MG63 (cell line): ENCODE measurements at regions not wholly inside any gene's neighbourhood (a gene's known extent, or its start where the extent isn't known, plus 50 kb on each side); places are given as distances from the start of the nearest gene placed in this dataset.
"Not testable (repeated sequence)": the region's sequence is repeated elsewhere in the genome, so short reads cannot be mapped to it uniquely, and the experiment has no call there.

Experiments used
- DNase-seq: peaks from one replicate; pipeline ENCODE4 v3.0.0-alpha.2; 2020
- H3K27me3 ChIP-seq: fragments of 250-450 bp; sonication (Bioruptor Pico); 2 replicates; pipeline ENCODE4 v1.5.1; 2020; ENCODE audit warnings: mild to moderate bottlenecking, moderate library complexity
- H3K36me3 ChIP-seq: fragments of 250-450 bp; sonication (Bioruptor Pico); 2 replicates; pipeline ENCODE4 v1.5.1; 2020; ENCODE audit warnings: mild to moderate bottlenecking, moderate library complexity
- H3K4me3 ChIP-seq: fragments of 250-450 bp; sonication (Bioruptor Pico); 2 replicates; pipeline ENCODE4 v1.5.1; 2020; ENCODE audit warnings: mild to moderate bottlenecking, moderate library complexity
- H3K9me3 ChIP-seq: fragments of 250-450 bp; sonication (Bioruptor Pico); 2 replicates; pipeline ENCODE4 v1.5.1; 2020; ENCODE audit warnings: mild to moderate bottlenecking, moderate library complexity

DNA sequence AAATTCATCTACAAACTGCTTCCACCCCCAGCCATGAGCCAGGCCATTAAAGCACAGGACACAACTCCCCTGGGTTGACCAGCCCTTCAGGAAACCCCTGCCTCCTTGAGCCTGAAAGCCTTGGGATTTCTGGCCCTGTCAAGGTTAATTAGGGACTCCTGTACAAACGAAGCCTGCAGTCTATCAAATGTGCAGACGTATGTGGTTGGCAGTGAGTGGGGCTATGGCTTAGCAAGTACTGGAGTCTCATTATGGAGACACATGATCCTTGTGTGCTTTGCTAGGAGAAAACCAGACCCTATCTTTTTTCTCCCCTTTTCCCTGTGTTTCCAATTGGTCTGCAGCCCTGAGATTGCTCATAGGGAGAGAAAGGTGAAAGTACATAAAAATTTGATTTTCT is 588.3 kb upstream of the USP24 start:
- H3K9me3 ChIP-seq: peaks cover 7% of the 10 kb centered on the region
- H3K36me3 ChIP-seq: no peaks in the 10 kb centered on the region
- no peak for DNase-seq
- no peaks in the 10 kb centered on the region for H3K27me3 ChIP-seq
- H3K4me3 ChIP-seq: no peak overlapping the region

DNA sequence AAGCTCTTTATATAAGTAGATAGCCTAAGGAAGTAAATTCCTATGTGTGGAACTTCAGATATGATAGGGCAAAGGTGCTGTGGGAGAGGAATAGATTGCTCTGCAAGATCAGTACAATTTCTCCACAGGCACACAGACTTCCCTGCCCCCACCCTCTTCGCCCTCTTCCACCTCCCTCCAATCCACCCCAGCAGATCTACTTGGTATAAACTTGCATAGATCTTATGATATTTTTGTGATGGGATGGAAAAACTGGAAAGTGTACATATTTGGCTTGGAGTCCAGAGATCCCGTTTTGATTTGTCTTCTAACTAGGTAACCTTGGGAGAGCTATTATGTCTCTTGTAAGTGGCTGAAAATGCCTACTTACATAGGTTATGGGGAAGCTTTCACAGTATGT is 586.3 kb upstream of the USP24 start:
- peaks cover 3% of the 10 kb centered on the region; the same call in 1 of the 2 replicates for H3K9me3 ChIP-seq
- DNase-seq: no peak
- no peaks in the 10 kb centered on the region for H3K27me3 ChIP-seq

DNA sequence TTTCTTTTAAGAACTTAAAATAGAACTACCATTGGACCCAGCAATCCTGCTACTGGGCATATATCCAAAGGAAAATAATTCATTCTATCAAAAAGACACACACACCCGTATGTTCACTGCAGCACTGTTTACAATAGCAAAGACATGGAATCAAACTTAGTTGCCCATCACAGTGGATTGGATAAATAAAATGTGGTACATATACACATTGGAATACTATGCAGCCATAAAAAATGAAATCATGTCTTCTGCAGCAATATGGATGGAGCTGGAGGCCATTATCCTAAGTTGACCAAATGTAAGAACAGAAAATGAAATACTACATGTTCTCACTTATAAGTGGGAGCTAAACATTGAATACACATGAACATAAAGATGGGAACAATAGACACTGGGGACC is 585.3 kb upstream of the USP24 start:
- peaks cover 6% of the 10 kb centered on the region; the same call in 1 of the 2 replicates for H3K9me3 ChIP-seq
- no peak for DNase-seq
- no peaks in the 10 kb centered on the region for H3K36me3 ChIP-seq
- H3K27me3 ChIP-seq: no peaks in the 10 kb centered on the region
- H3K4me3 ChIP-seq: no peak overlapping the region

More for the DNA sequence above, 586.3 kb upstream of the USP24 start:
- no peak overlapping the region for H3K4me3 ChIP-seq
- no peaks in the 10 kb centered on the region for H3K36me3 ChIP-seq

DNA sequence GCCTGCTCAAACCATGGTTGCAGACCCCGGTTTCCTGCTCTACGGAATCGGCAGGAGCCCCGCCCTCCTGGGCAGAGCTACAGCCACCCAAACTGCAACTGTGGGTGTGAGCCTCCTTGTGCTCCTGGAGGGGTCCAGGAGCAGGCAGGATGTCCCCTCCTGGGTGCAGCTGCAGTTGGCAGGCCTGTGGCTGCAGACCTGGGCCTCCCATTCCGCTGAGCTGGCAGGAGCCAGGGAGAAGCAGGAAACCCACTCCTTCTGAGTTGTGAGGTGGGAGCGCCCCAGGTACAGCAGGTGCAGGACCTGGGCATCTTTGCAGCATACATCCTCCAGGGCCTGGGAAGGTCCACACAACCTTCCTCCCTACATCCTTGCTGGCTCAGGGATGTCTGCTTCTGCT is 578.7 kb upstream of the USP24 start:
- Histone ChIP-seq H3K27me3 (no peaks in the 10 kb centered on the region), H3K36me3 (no peaks in the 10 kb centered on the region), H3K9me3 (peaks cover 5% of the 10 kb centered on the region; the same call in 1 of the 2 replicates), H3K4me3 (no peak overlapping the region)
- no peak for DNase-seq

DNA sequence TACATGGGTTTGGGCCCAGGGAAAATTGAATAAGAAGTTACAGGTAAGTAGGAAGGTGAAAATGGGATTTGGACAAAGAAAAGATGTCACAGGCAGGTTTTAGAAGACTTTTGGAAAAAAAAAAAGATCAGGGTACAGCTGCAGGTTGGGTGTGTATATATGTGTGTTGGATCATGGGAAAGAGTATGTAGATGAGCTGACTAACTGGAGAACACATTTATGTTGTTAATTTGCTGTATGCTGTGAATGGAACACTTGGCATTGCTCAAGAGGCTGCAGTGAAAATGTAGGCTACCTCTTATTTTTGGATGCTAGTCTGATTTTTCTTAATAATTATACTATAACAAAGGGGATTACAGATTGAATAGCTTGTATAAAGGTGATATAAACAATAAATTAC is 577.7 kb upstream of the USP24 start:
- no peak overlapping the region for H3K4me3 ChIP-seq
- no peaks in the 10 kb centered on the region for H3K27me3 ChIP-seq
- DNase-seq: no peak
- no peaks in the 10 kb centered on the region for H3K36me3 ChIP-seq
- peaks cover 5% of the 10 kb centered on the region; the same call in 1 of the 2 replicates for H3K9me3 ChIP-seq

DNA sequence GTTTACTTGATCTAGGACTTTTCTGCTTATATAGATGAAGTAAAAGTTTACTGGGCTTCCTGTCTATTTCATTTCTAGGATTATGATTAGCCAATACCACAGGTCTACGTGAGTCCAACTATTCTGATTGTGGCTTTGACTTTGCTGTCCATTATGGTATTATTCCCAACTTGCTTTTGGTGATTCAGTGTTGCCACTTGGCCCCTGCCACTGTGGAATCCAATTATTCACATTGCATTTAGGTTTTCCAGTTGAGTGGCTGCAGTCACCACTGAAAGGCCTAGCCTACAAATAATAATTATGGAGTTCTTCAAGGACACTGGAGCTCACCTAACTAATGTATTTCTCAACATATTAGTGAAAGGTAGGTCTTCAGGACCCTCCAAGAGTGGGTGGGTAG is 574.3 kb upstream of the USP24 start:
- no peak for DNase-seq
- no peak overlapping the region for H3K4me3 ChIP-seq
- H3K27me3 ChIP-seq: no peaks in the 10 kb centered on the region
- no peaks in the 10 kb centered on the region for H3K36me3 ChIP-seq
- H3K9me3 ChIP-seq: peaks cover 2% of the 10 kb centered on the region; the same call in 1 of the 2 replicates

DNA sequence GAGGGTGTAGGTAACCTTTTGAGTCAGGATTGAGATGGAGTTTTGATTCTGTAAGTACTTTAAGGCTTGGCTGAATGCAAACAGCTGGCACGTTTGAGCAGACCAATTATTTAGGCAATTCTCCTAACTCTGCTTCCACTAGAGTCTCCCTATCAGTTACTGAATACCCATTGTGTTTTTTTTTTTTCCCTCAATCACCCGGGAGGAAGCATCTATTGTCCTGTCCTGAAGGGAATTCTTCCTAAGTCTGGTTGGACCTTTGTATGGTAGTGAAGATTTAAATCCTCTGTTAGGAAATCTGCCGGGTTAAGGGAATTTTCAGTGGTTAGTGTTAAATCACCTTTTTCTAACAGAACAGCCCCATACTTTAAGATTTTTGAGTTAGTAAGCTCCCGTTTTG is 571.2 kb upstream of the USP24 start:
- H3K4me3 ChIP-seq: no peak overlapping the region
- DNase-seq: no peak
- peaks cover 2% of the 10 kb centered on the region; the same call in 1 of the 2 replicates for H3K9me3 ChIP-seq
- H3K36me3 ChIP-seq: no peaks in the 10 kb centered on the region
- no peaks in the 10 kb centered on the region for H3K27me3 ChIP-seq

DNA sequence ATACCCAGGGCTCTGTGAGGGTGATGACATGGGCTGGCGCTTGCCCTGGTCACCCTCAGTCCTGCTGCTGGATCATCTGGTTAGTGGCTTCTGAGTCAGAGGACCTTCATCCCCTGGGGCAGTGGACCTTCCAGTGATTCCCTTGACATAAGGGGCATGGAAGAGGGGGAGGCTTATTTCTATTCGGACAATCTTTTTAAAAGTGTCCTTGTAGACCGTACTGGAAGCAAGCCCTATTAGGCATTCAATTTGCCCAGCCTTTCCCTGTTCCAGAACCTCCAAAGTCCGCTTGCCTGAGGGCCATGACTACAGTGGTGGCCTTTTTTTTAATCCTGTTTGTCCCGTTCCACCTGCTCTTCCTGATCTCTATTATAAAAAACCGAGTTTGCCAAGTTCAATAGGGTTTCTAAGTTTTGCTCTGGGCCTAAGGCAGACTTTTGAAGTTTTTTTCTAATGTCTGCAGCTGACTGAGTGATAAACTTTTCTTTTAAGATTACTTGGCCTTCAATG is 569.8 kb upstream of the USP24 start:
- H3K9me3 ChIP-seq, H3K27me3 ChIP-seq, DNase-seq, H3K4me3 ChIP-seq, H3K36me3 ChIP-seq: not testable (repeated sequence)

DNA sequence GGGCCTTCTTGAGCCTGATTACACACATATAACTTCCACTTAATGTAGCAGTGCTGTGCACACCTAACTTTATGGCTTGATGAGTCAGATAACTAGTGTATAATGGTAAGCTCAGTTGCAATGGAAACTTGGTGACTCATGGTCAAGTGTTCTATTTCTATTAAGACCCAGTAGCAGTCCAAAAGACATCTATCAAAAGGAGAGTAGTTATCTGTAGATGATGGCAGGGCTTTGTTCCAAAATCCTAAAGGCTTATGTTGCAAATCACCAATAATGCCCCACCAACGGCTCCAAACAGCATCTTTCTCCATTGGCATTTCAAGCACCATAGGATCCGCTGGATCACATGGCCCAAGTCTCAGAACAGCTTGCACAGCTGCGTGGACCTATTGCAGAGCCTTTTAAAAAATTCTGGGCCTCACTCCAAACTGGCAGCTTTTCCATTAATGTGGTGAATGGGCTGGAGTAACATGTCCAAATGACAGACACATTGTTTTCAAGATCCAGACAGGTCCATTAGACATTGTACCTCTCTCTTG is 566.8 kb upstream of the USP24 start:
- Histone ChIP-seq H3K4me3 (no peak overlapping the region), H3K36me3 (no peaks in the 10 kb centered on the region), H3K9me3 (no peaks in the 10 kb centered on the region; the same call in 1 of the 2 replicates), H3K27me3 (no peaks in the 10 kb centered on the region)
- DNase-seq: peak; percentile 57

DNA sequence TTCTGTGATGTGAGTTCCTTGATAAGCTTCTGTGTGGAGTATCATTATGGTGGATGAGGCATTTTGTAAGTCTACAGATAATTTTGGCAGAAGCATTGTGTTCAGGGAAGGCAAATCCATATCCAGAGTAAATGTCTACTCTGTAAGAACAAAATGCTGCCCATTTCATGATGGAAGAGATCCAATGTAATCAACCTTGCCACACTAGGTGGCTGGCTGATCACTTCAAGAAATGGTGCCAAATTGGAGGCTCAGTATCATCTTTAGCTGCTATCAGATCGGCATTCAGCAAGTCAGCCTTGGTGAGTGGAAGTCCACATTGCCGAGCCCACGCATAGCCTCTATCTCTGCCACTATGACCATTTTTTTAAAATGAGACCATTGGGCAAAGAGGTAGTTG is 565.8 kb upstream of the USP24 start:
- Histone ChIP-seq H3K27me3 (no peaks in the 10 kb centered on the region), H3K4me3 (no peak overlapping the region), H3K9me3 (no peaks in the 10 kb centered on the region; the same call in 1 of the 2 replicates), H3K36me3 (no peaks in the 10 kb centered on the region)
- DNase-seq: no peak

DNA sequence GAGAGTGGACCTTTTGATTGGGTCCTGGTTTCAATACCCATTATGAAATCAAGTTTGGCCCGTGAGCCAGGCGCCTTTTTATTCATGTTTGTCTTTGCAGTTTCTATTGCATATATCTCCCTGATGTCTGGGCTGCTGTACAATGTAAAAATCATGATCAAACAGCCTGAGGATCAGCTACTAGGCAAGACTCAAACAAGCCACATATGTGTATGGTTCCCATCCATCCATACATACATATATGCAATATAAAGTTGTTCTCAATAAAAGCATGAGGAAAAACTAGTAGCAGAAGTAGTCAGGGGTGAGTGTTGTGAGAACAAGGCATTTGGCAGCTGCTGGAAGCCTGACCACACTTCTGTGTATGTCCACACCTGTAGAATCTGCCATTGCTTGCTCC is 562.4 kb upstream of the USP24 start:
- H3K9me3 ChIP-seq: no peaks in the 10 kb centered on the region; the same call in 1 of the 2 replicates
- no peaks in the 10 kb centered on the region for H3K36me3 ChIP-seq
- DNase-seq: no peak
- no peaks in the 10 kb centered on the region for H3K27me3 ChIP-seq
- no peak overlapping the region for H3K4me3 ChIP-seq

DNA sequence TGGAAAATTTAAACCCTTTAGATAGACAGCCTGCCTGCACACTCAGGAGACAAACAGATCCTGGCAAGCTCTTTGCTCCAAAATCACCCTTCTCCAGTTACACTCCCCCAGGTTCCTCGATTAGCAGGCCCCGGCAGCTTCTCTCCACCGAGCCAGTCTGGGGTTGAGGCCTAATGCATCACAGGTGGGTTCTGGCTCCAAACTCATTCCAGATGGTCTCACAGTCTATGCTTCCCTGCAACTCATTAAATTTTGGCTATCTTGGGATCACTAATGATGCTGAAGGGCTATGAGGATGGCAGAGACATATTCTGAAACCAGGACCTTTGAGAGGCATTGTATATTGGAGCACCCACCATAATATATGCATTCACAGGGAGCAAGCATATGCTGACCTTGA is 559.8 kb upstream of the USP24 start:
- H3K9me3 ChIP-seq: 0 out of 2 replicates have a peak, but pooled peaks cover 2% of the 10 kb centered on the region
- H3K36me3 ChIP-seq: no peaks in the 10 kb centered on the region
- no peak for DNase-seq
- no peaks in the 10 kb centered on the region for H3K27me3 ChIP-seq
- no peak overlapping the region for H3K4me3 ChIP-seq

DNA sequence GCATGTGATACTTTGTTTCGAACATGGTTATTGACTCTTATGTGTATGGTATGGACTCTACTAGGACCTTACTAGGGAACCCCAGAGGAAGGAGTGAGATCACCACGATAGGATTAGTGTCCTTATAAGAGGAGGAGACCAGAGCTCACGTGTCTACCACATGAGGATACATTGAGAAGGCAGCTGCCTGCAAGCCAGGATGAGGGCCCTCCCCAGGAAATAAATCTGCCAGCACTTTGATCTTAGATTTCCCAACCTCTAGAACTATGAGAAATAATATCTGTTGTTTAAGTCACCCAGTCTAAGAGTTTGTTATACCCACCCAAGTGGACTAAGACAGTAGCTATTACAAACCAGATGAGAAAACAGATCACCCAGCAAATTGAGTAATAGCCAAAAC is 559.3 kb upstream of the USP24 start:
- no peak for DNase-seq
- no peaks in the 10 kb centered on the region for H3K36me3 ChIP-seq

DNA sequence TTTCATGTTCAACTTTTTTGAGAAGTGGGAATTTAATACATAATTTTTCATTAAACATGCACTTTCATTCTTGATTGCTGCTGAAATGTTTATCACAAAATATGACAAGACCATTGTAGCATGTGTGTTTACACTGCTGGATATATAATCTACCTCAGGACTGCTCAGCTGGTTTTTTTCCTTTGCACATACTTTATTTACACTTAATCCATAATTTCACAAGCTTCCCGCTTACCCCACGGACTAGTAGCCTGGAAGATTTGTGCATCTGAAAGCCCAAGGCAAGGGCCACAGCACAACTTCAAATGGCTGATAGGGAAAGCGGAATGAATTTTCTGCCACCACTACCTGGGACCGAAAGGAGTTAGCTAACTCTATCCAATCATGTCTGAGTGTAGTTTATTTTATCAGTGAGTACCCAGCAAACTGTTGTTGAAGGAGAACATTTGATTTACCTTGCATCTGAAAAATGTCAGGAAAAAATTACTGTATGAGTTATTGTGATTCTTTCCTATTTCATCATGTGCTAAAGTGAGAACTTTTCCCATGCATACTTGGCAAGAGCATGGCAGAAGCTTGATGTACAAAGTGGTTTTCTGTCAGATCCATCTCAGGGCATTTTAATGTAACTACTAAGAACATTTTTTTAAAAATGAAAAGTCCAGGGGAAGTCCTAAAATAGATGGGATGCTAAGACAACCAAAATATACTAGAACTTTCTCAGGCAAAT is 558.2 kb upstream of the USP24 start:
- no peak for DNase-seq
- H3K27me3 ChIP-seq: no peaks in the 10 kb centered on the region

More for the DNA sequence above, 559.3 kb upstream of the USP24 start:
- Histone ChIP-seq H3K27me3 (no peaks in the 10 kb centered on the region), H3K9me3 (0 out of 2 replicates have a peak, but pooled peaks cover 2% of the 10 kb centered on the region), H3K4me3 (no peak overlapping the region)

DNA sequence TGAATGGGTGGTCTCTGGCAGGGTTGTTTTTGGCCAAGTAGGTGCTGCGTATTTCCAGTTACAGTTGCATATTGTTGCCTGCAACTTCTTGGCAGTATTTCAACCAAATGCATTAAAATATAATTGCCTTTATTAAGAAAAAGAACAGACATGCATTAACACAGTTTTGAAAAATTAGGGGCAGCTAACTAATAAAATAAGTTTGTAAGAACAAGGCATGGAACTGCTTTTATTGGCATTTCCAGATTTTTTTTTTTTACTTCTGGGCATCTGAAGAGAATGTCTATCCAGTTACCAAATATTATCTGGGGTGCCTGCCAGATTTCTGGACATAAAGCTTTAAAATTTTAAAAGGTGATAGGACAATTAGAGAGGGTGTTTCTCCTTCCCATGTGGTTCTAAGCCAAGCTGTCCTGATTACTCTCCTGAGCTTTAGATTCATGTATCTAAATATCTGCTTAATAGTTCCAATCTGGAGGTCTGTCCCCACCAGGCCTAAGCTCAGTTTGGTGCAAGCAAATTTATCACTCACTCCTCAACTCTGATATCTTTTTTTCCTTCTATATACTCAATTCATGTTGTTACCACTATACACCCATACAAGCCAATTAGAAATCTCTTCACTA is 553.3 kb upstream of the USP24 start:
- DNase-seq: no peak
- Histone ChIP-seq H3K36me3 (no peaks in the 10 kb centered on the region), H3K9me3 (0 out of 2 replicates have a peak, but pooled peaks cover 2% of the 10 kb centered on the region), H3K4me3 (no peak overlapping the region), H3K27me3 (no peaks in the 10 kb centered on the region)

More for the DNA sequence above, 558.2 kb upstream of the USP24 start:
- Histone ChIP-seq H3K36me3 (no peaks in the 10 kb centered on the region), H3K4me3 (no peak overlapping the region), H3K9me3 (0 out of 2 replicates have a peak, but pooled peaks cover 2% of the 10 kb centered on the region)

DNA sequence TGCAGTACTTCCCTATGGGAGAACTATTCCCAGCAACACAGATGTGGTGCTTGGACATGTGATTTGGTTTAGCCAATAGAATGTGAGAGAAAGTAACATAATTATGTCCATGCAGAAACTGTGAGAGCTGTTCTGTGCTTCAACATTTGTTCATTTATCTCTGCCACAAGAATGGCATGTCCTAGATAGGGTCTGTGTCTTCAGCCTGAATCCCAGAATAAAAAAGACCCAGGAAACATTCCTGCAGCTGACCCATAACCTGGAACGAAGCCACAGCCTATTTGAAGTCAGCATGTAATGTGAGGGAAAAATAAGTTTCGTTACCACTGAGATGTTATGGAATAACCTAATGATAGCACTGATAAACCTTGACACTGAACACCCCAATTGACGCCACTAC is 552.0 kb upstream of the USP24 start:
- H3K27me3 ChIP-seq: no peaks in the 10 kb centered on the region
- no peak overlapping the region for H3K4me3 ChIP-seq
- no peak for DNase-seq
- peaks cover 6% of the 10 kb centered on the region; the same call in 1 of the 2 replicates for H3K9me3 ChIP-seq
- H3K36me3 ChIP-seq: no peaks in the 10 kb centered on the region

DNA sequence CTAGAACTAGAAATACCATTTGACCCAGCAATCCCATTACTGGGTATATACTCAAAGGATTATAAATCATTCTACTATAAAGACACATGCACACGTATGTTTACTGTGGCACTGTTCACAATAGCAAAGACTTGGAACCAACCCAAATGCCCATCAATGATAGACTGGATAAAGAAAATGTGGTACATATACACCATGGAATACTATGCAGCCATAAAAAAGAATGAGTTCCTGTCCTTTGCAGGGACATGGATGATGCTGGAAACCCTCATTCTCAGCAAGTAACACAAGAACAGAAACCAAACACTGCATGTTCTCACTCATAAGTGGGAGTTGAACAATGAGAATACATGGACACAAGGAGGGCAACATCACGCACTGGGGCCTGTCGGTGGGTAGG is 550.3 kb upstream of the USP24 start:
- not testable (repeated sequence) for H3K27me3 ChIP-seq, DNase-seq, H3K4me3 ChIP-seq, H3K36me3 ChIP-seq, H3K9me3 ChIP-seq
